ENCODE measurements at regions not wholly inside any gene's neighbourhood (a gene's known extent, or its start where the extent isn't known, plus 50 kb on each side); places are given as distances from the start of the nearest gene placed in this dataset.

DNA sequence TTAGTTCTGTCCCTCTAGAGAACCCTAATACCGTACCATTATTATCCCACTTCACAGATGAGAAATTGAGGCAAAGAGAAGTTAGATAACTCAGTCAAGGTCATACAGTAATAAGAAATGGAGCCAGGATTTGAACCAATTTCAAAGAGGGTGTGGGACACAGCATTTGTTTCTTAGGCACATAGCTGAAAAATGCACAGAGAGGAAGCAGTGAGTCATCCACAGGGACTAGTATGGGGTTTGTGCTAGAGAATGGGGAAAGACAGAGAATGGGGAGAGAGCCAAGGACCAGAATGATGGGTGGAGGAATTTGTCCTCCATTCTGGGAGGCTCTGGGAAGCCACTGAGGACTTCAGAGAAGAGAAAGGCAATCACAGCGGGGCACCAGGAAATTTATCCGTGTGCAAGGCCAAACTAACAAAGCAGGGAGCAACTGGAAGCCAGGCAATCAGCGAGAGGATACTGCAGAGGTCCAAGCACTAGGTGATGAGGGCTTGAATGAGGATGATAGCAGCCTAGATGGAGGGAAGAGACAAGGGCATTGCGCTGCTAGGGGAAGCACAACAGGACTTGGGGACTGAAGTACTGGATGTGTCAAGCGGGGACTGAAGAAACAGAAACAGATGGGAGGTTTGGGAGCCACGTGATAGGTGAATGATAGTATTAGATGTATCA is 78.1 kb upstream of the ZFHX3 start:
- no peak overlapping the region for H2AFZ ChIP-seq (ENCODE audit: low read length)
- H3K4me2 ChIP-seq (ENCODE audit: low read length): no peak overlapping the region

GRCh38 chr16:73124665-73125375 is 76.9 kb upstream of the ZFHX3 start:
- H3K9me2 ChIP-seq (ENCODE audit: low read depth, low read length): no peaks in the 10 kb centered on the region
- H3K9me3 ChIP-seq (ENCODE audit: low read length): no peaks in the 10 kb centered on the region
- no peak overlapping the region for H3K4me2 ChIP-seq (ENCODE audit: low read length)
- no peak overlapping the region for H3K4me3 ChIP-seq (ENCODE audit: low read depth, low read length, poor library complexity, severe bottlenecking)
- no peaks in the 10 kb centered on the region for H4K20me1 ChIP-seq (ENCODE audit: insufficient read depth, low read length)
- H3F3A ChIP-seq (ENCODE audit: insufficient read depth, low read length): no peaks in the 10 kb centered on the region
- no peak overlapping the region for H3K27ac ChIP-seq (ENCODE audit: low read depth, low read length, poor library complexity, severe bottlenecking)
- no peaks in the 10 kb centered on the region for H3K79me2 ChIP-seq (ENCODE audit: insufficient read depth, low read length)
- no peaks in the 10 kb centered on the region for H3K27me3 ChIP-seq (ENCODE audit: insufficient read depth, low read length)
- no peak overlapping the region for H3K9ac ChIP-seq (ENCODE audit: low read length)
- H3K4me1 ChIP-seq (ENCODE audit: insufficient read depth, low read length, severe bottlenecking): no peaks in the 10 kb centered on the region
- H3K36me3 ChIP-seq (ENCODE audit: insufficient read depth, low read length): no peaks in the 10 kb centered on the region
- H2AFZ ChIP-seq (ENCODE audit: low read length): no peak overlapping the region
- TF ChIP-seq EZH2 (IDR thresholded peaks at IDR 0.05; ENCODE audit: borderline replicate concordance, low read length): no peak
- TF ChIP-seq, protein P1, sequence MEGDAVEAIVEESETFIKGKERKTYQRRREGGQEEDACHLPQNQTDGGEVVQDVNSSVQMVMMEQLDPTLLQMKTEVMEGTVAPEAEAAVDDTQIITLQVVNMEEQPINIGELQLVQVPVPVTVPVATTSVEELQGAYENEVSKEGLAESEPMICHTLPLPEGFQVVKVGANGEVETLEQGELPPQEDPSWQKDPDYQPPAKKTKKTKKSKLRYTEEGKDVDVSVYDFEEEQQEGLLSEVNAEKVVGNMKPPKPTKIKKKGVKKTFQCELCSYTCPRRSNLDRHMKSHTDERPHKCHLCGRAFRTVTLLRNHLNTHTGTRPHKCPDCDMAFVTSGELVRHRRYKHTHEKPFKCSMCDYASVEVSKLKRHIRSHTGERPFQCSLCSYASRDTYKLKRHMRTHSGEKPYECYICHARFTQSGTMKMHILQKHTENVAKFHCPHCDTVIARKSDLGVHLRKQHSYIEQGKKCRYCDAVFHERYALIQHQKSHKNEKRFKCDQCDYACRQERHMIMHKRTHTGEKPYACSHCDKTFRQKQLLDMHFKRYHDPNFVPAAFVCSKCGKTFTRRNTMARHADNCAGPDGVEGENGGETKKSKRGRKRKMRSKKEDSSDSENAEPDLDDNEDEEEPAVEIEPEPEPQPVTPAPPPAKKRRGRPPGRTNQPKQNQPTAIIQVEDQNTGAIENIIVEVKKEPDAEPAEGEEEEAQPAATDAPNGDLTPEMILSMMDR (IDR thresholded peaks at IDR 0.05; ENCODE audit: low read length): no peak

More for the DNA sequence above, 78.1 kb upstream of the ZFHX3 start:
- H3F3A ChIP-seq (ENCODE audit: insufficient read depth, low read length): no peaks in the 10 kb centered on the region
- no peaks in the 10 kb centered on the region for H3K4me1 ChIP-seq (ENCODE audit: insufficient read depth, low read length, severe bottlenecking)
- no peaks in the 10 kb centered on the region for H3K9me3 ChIP-seq (ENCODE audit: low read length)
- no peaks in the 10 kb centered on the region for H3K9me2 ChIP-seq (ENCODE audit: low read depth, low read length)
- no peaks in the 10 kb centered on the region for H4K20me1 ChIP-seq (ENCODE audit: insufficient read depth, low read length)
- H3K27me3 ChIP-seq (ENCODE audit: insufficient read depth, low read length): no peaks in the 10 kb centered on the region
- H3K79me2 ChIP-seq (ENCODE audit: insufficient read depth, low read length): no peaks in the 10 kb centered on the region
- no peak for TF ChIP-seq EZH2 (IDR thresholded peaks at IDR 0.05; ENCODE audit: borderline replicate concordance, low read length)
- TF ChIP-seq, protein P1 (IDR thresholded peaks at IDR 0.05; ENCODE audit: low read length): no peak
- H3K4me3 ChIP-seq (ENCODE audit: low read depth, low read length, poor library complexity, severe bottlenecking): no peak overlapping the region
- no peak overlapping the region for H3K9ac ChIP-seq (ENCODE audit: low read length)
- no peak overlapping the region for H3K27ac ChIP-seq (ENCODE audit: low read depth, low read length, poor library complexity, severe bottlenecking)
- H3K36me3 ChIP-seq (ENCODE audit: insufficient read depth, low read length): no peaks in the 10 kb centered on the region

GRCh38 chr16:73124097-73124652 is 76.2 kb upstream of the ZFHX3 start:
- no peaks in the 10 kb centered on the region for H3K9me2 ChIP-seq (ENCODE audit: low read depth, low read length)
- TF ChIP-seq, protein P1 (IDR thresholded peaks at IDR 0.05; ENCODE audit: low read length): no peak
- no peak for TF ChIP-seq EZH2 (IDR thresholded peaks at IDR 0.05; ENCODE audit: borderline replicate concordance, low read length)
- H2AFZ ChIP-seq (ENCODE audit: low read length): no peak overlapping the region
- H3K27me3 ChIP-seq (ENCODE audit: insufficient read depth, low read length): no peaks in the 10 kb centered on the region
- no peaks in the 10 kb centered on the region for H3K9me3 ChIP-seq (ENCODE audit: low read length)
- no peaks in the 10 kb centered on the region for H3K4me1 ChIP-seq (ENCODE audit: insufficient read depth, low read length, severe bottlenecking)
- no peak overlapping the region for H3K9ac ChIP-seq (ENCODE audit: low read length)
- H3K79me2 ChIP-seq (ENCODE audit: insufficient read depth, low read length): no peaks in the 10 kb centered on the region
- H3K36me3 ChIP-seq (ENCODE audit: insufficient read depth, low read length): no peaks in the 10 kb centered on the region
- H3K27ac ChIP-seq (ENCODE audit: low read depth, low read length, poor library complexity, severe bottlenecking): no peak overlapping the region
- H3F3A ChIP-seq (ENCODE audit: insufficient read depth, low read length): no peaks in the 10 kb centered on the region
- no peak overlapping the region for H3K4me2 ChIP-seq (ENCODE audit: low read length)
- no peaks in the 10 kb centered on the region for H4K20me1 ChIP-seq (ENCODE audit: insufficient read depth, low read length)
- H3K4me3 ChIP-seq (ENCODE audit: low read depth, low read length, poor library complexity, severe bottlenecking): no peak overlapping the region
